A549 (cell line): ENCODE measurements at regions not wholly inside any gene's neighbourhood (a gene's known extent, or its start where the extent isn't known, plus 50 kb on each side); places are given as distances from the start of the nearest gene placed in this dataset.

ENCODE experiments used
- CTCF ChIP-seq: fragments of >200 bp; sonication (Bioruptor Twin); formaldehyde crosslinking; IDR thresholded peaks from 3 replicates; pipeline ENCODE4 v1.5.1; 2016
- EHMT2 ChIP-seq: fragments of 200-600 bp; sonication (generic); IDR thresholded peaks from 2 replicates; pipeline ENCODE4 v1.6.1; 2016; ENCODE audit warnings: antibody characterized with exemption, low read depth, mild to moderate bottlenecking, moderate library complexity
- EP300 ChIP-seq, 2 experiments: fragments of >200 bp; sonication (Bioruptor Twin); formaldehyde crosslinking; IDR thresholded peaks; 2 replicates in 1 of 2; 3 replicates in 1 of 2; pipeline ENCODE4 v1.6.1; 2016 to 2017
- HOXA7 ChIP-seq: fragments of 250-450 bp; sonication (Bioruptor Pico); IDR thresholded peaks from 2 replicates; pipeline ENCODE4 v1.5.0; 2020; ENCODE audit warnings: mild to moderate bottlenecking, moderate library complexity
- POLR2A ChIP-seq: IDR thresholded peaks from 2 replicates; pipeline ENCODE4 v1.6.1; 2012; ENCODE audit warnings: mild to moderate bottlenecking, low read length
- RAD21 ChIP-seq, 2 experiments: fragments of >200 bp in 1 of 2; sonication (Bioruptor Twin) in 1 of 2; formaldehyde crosslinking in 1 of 2; IDR thresholded peaks in 1 of 2; conservative IDR thresholded peaks in 1 of 2; 2 replicates in 1 of 2; 3 replicates in 1 of 2; pipeline ENCODE4 v1.6.1; 2012 to 2018; ENCODE audit warnings: inconsistent platforms in 1 of 2
- RFX5 ChIP-seq: fragments of 450-650 bp; IDR thresholded peaks from 2 replicates; pipeline ENCODE4 v1.7.1; 2014; ENCODE audit warnings: antibody characterized with exemption, mild to moderate bottlenecking, moderate library complexity
- TF ChIP-seq, protein P1 (sequence below): IDR thresholded peaks from 2 replicates; pipeline ENCODE4 v1.6.1; 2012

GRCh38 chr4:19051831-19052230 is 1030.3 kb upstream of the LCORL start:
- no peak for TF ChIP-seq CTCF
- no peak for TF ChIP-seq POLR2A
- TF ChIP-seq RFX5: no peak
- TF ChIP-seq EP300 (IDR thresholded peaks at IDR 0.05): no peak
- no peak for TF ChIP-seq EHMT2
- no peak for TF ChIP-seq HOXA7
- TF ChIP-seq, protein P1, sequence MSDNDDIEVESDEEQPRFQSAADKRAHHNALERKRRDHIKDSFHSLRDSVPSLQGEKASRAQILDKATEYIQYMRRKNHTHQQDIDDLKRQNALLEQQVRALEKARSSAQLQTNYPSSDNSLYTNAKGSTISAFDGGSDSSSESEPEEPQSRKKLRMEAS: no peak
- no peak for TF ChIP-seq RAD21 (conservative IDR thresholded peaks at IDR 0.05 in 1 of 2, IDR thresholded peaks at IDR 0.05 in 1 of 2)
